HepG2 (cell line): ENCODE measurements at regions not wholly inside any gene's neighbourhood (a gene's known extent, or its start where the extent isn't known, plus 50 kb on each side); places are given as distances from the start of the nearest gene placed in this dataset.

ENCODE experiments used
- ATAC-seq: fragments of 200-7000 bp; cut with Tn5 transposase; 3 replicates; pipeline ENCODE4 v1.9.1; 2020; ENCODE audit warnings: mild to moderate bottlenecking, moderate library complexity
- BruUV-seq: library from RNA; stranded (reverse); fragments of 400-500 nt; replicated peaks from 2 replicates; lab custom pipeline; 2021; lab: Mats Ljungman, UMichigan
- CTCF ChIA-PET: fragments of 300-600 bp; formaldehyde crosslinking; extraction: SDS; loops from one replicate; lab custom pipeline; 2021; ENCODE audit warnings: low total read pairs, inconsistent platforms, low intra/inter-chr PET ratio; lab: Yijun Ruan, JAX
- POLR2A ChIA-PET: fragments of 350-600 bp; sonication (Branson Sonifier 250); formaldehyde crosslinking; loops from one replicate; lab custom pipeline; 2020; ENCODE audit warnings: antibody characterized with exemption, inconsistent platforms; lab: Yijun Ruan, JAX
- DNase-seq: peaks from one replicate; pipeline ENCODE4 v3.0.0-alpha.2; 2015; ENCODE audit warnings: low spot score
- FAIRE-seq: peaks from 3 replicates; lab custom pipeline; 2011; peaks lifted over from hg19 to GRCh38; lab: Jason Lieb, UNC
- H2AFZ ChIP-seq: one replicate; pipeline ENCODE4 v1.6.1; 2011; ENCODE audit warnings: low read length, inconsistent platforms
- H3K27ac ChIP-seq: fragments of 300-600 bp; 3 replicates; pipeline ENCODE4 v1.8.0; 2011; ENCODE audit warnings: mixed run types, mild to moderate bottlenecking, mixed read lengths, low read length, inconsistent platforms; ENCODE audit not compliant: insufficient read depth; ENCODE audit errors: extremely low read length
- H3K27me3 ChIP-seq, 2 experiments: fragments of 200-600 bp in 1 of 2; 2 replicates in 1 of 2; 3 replicates in 1 of 2; pipeline versions ENCODE4 v1.6.0 to v1.8.0; 2011; ENCODE audit warnings: low read length in 2 of 2, mild to moderate bottlenecking in 2 of 2, moderate library complexity in 2 of 2, inconsistent platforms in 1 of 2; ENCODE audit not compliant: insufficient read depth in 2 of 2, control insufficient read depth in 1 of 2
- H3K36me3 ChIP-seq, 2 experiments: fragments of 200-600 bp in 1 of 2; replicated peaks in 1 of 2; 2 replicates in 1 of 2; 3 replicates in 1 of 2; pipeline versions ENCODE4 v1.5.1 to v1.8.0; 2011; ENCODE audit warnings: low read length in 2 of 2, inconsistent platforms in 1 of 2; ENCODE audit not compliant: insufficient read depth in 2 of 2, control insufficient read depth in 1 of 2
- H3K4me1 ChIP-seq: 2 replicates; pipeline ENCODE4 v1.5.1; 2012; ENCODE audit warnings: low read length, inconsistent platforms; ENCODE audit not compliant: insufficient read depth
- H3K4me2 ChIP-seq: 2 replicates; pipeline ENCODE4 v1.6.0; 2011; ENCODE audit warnings: low read depth, low read length, inconsistent platforms
- H3K4me3 ChIP-seq, 3 experiments: fragments of 200-600 bp in 1 of 3; sonication (generic), shearing (Covaris generic) in 1 of 3; replicated peaks in 1 of 3; 2 replicates each; pipeline ENCODE4 v1.5.1; 2011 to 2016; ENCODE audit warnings: low read length in 3 of 3, inconsistent platforms in 2 of 3, low read depth in 2 of 3, mild to moderate bottlenecking in 2 of 3, control low read depth in 1 of 3, mixed read lengths in 1 of 3; ENCODE audit not compliant: insufficient read depth in 1 of 3
- H3K79me2 ChIP-seq: one replicate; pipeline ENCODE4 v1.6.1; 2011; ENCODE audit warnings: low read length, inconsistent platforms; ENCODE audit not compliant: insufficient read depth
- H3K9ac ChIP-seq: 2 replicates; pipeline ENCODE4 v1.6.0; 2011; ENCODE audit warnings: mild to moderate bottlenecking, low read depth, low read length, inconsistent platforms; ENCODE audit not compliant: insufficient read depth
- H3K9me3 ChIP-seq: 2 replicates; pipeline ENCODE4 v1.5.1; 2012; ENCODE audit warnings: mild to moderate bottlenecking, low read length
- H4K20me1 ChIP-seq: 2 replicates; pipeline ENCODE4 v1.6.0; 2011; ENCODE audit warnings: inconsistent platforms, mild to moderate bottlenecking, low read length, moderate library complexity; ENCODE audit not compliant: insufficient read depth
- ASH2L ChIP-seq: fragments of 300-600, 200-600 bp; sonication (generic); IDR thresholded peaks from 2 replicates; pipeline ENCODE4 v1.7.0; 2017; ENCODE audit warnings: low read depth, mild to moderate bottlenecking, moderate library complexity, mixed read lengths, low read length; ENCODE audit not compliant: insufficient read length
- CERS6 ChIP-seq: sonication (generic); formaldehyde crosslinking; IDR thresholded peaks from 2 replicates; pipeline ENCODE4 v1.5.0; 2020; ENCODE audit warnings: missing genetic modification reagents
- IRF2 ChIP-seq: IDR thresholded peaks from 2 replicates; pipeline ENCODE4 v1.6.1; 2018; ENCODE audit warnings: missing genetic modification reagents, missing compliant biosample characterization
- MED13 ChIP-seq: sonication (generic); formaldehyde crosslinking; IDR thresholded peaks from 2 replicates; pipeline ENCODE4 v1.5.0; 2020; ENCODE audit warnings: missing genetic modification reagents
- MIER3 ChIP-seq: IDR thresholded peaks from 2 replicates; pipeline ENCODE4 v1.6.1; 2016; ENCODE audit warnings: missing compliant biosample characterization, borderline replicate concordance
- NFAT5 ChIP-seq: sonication (generic); formaldehyde crosslinking; IDR thresholded peaks from 2 replicates; pipeline ENCODE4 v1.4.0; 2020; ENCODE audit warnings: missing genetic modification reagents
- REL ChIP-seq: sonication (generic); formaldehyde crosslinking; conservative IDR thresholded peaks from 2 replicates; pipeline ENCODE4 v1.8.0; 2022; ENCODE audit warnings: mild to moderate bottlenecking, missing genetic modification reagents, moderate library complexity
- STAT6 ChIP-seq: sonication (generic); formaldehyde crosslinking; IDR thresholded peaks from 2 replicates; pipeline ENCODE4 v1.4.0; 2020; ENCODE audit warnings: missing genetic modification reagents, mild to moderate bottlenecking, borderline replicate concordance
- TBX3 ChIP-seq: fragments of 450-650 bp; IDR thresholded peaks from 2 replicates; pipeline ENCODE4 v1.6.1; 2017; ENCODE audit warnings: antibody characterized with exemption, mild to moderate bottlenecking, inconsistent platforms, borderline replicate concordance
- ZGPAT ChIP-seq: IDR thresholded peaks from 2 replicates; pipeline ENCODE4 v1.6.1; 2016; ENCODE audit warnings: mild to moderate bottlenecking
- ZNF350 ChIP-seq: sonication (generic); formaldehyde crosslinking; IDR thresholded peaks from 2 replicates; pipeline ENCODE4 v1.4.0; 2020; ENCODE audit warnings: mild to moderate bottlenecking, low read depth, missing genetic modification reagents, borderline replicate concordance
- ZNF549 ChIP-seq: sonication (generic); formaldehyde crosslinking; IDR thresholded peaks from 2 replicates; pipeline ENCODE4 v1.5.0; 2020; ENCODE audit warnings: missing genetic modification reagents
- ZNF614 ChIP-seq: IDR thresholded peaks from 2 replicates; pipeline ENCODE4 v1.6.1; 2018; ENCODE audit warnings: missing biosample characterization, missing genetic modification reagents, inconsistent platforms, borderline replicate concordance
- ZNF660 ChIP-seq: sonication (generic); formaldehyde crosslinking; IDR thresholded peaks from 2 replicates; pipeline ENCODE4 v1.5.1; 2020; ENCODE audit warnings: mild to moderate bottlenecking, low read depth, missing genetic modification reagents, borderline replicate concordance
- WGBS: methylation state at CpG from one replicate; pipeline ENCODE4 v1.1.6; 2017; ENCODE audit warnings: low lambda C conversion rate; 5-methylcytosine and 5-hydroxymethylcytosine counted together
- in situ Hi-C: cut with HindIII; loops from 2 replicates; pipeline ENCODE4 v1.10.0; 2017; ENCODE audit warnings: low pct_unique_long_range_greater_than_20kb; ENCODE audit not compliant: extremely low pct_ligation_motif_present
- intact Hi-C: fragments of 100-400 bp; cut with micrococcal nuclease; formaldehyde crosslinking; loops from one replicate; pipeline ENCODE4 v1.10.0; 2022; ENCODE audit not compliant: unreplicated experiment

GRCh38 chr2:237198164-237198855 lies 112.6 kb downstream of the COPS8 start:
- peaks cover 12% of the 10 kb centered on the region for H3K4me1 ChIP-seq
- ChIA-PET CTCF (no interaction called here), POLR2A (no interaction called here)
- no TSS peak for BruUV-seq
- no peak overlapping the region for H3K27ac ChIP-seq
- ATAC-seq (no peak), FAIRE-seq (no peak), DNase-seq (no peak)
- no peaks in the 10 kb centered on the region; the same call in 1 of the 2 replicates for H4K20me1 ChIP-seq
- H2AFZ ChIP-seq, result no peak overlapping the region
- H3K9me3 ChIP-seq, result no peaks in the 10 kb centered on the region
- intact Hi-C loops (no loop called here), in situ Hi-C loops (no loop called here)
- no peak overlapping the region for H3K9ac ChIP-seq
- H3K4me2 ChIP-seq, result no peak overlapping the region
- no peak overlapping the region for H3K4me3 ChIP-seq
- peaks cover 5 to 49% of the 10 kb centered on the region in 2 experiments; a peak in 3 of 5 replicates for H3K27me3 ChIP-seq
- 56% methylated on average over 2 of the region's 2 CpGs for WGBS
- H3K79me2 ChIP-seq, result no peaks in the 10 kb centered on the region
- H3K36me3 ChIP-seq, result no peaks in the 10 kb centered on the region
- TF ChIP-seq TBX3, result no peak
- no peak for TF ChIP-seq ZNF614 (CRISPR knock-in tag)
- TF ChIP-seq NFAT5, result no peak
- TF ChIP-seq CERS6 (CRISPR knock-in tag), result no peak
- TF ChIP-seq MED13 (CRISPR knock-in tag), result no peak
- TF ChIP-seq ZNF660 (CRISPR knock-in tag), result no peak
- TF ChIP-seq ASH2L, result no peak
- no peak for TF ChIP-seq ZGPAT (CRISPR knock-in tag)
- no peak for TF ChIP-seq ZNF549 (CRISPR knock-in tag)
- no peak for TF ChIP-seq MIER3 (CRISPR knock-in tag)
- TF ChIP-seq REL (CRISPR knock-in tag), result no peak
- TF ChIP-seq IRF2 (CRISPR knock-in tag), result no peak
- TF ChIP-seq STAT6 (CRISPR knock-in tag), result no peak
- no peak for TF ChIP-seq ZNF350 (CRISPR knock-in tag)
